Mesothelial cell of epicardium (in vitro differentiated cells): ENCODE measurements at regions not wholly inside any gene's neighbourhood (a gene's known extent, or its start where the extent isn't known, plus 50 kb on each side); places are given as distances from the start of the nearest gene placed in this dataset.

Experiments used
- DNase-seq, 2 experiments: peaks; one replicate each; pipeline ENCODE4 v3.0.0; 2021; ENCODE audit warnings: low spot score in 2 of 2; ENCODE audit not compliant: unreplicated experiment in 2 of 2
- H3K27ac Mint-ChIP-seq: 2 replicates; pipeline ENCODE4 v1.8.0; 2021; ENCODE audit warnings: mixed read lengths
- H3K27me3 Mint-ChIP-seq: 2 replicates; pipeline ENCODE4 v1.8.0; 2021; ENCODE audit warnings: low read depth, mixed read lengths
- H3K36me3 Mint-ChIP-seq: 2 replicates; pipeline ENCODE4 v1.8.0; 2021; ENCODE audit warnings: mixed read lengths
- H3K4me1 Mint-ChIP-seq: 2 replicates; pipeline ENCODE4 v1.8.0; 2021; ENCODE audit warnings: mixed read lengths
- H3K4me3 Mint-ChIP-seq: 2 replicates; pipeline ENCODE4 v1.8.0; 2021; ENCODE audit warnings: mild to moderate bottlenecking, moderate library complexity, mixed read lengths
- H3K9me3 Mint-ChIP-seq: 2 replicates; pipeline ENCODE4 v1.8.0; 2021; ENCODE audit warnings: mixed read lengths
- TF ChIP-seq, protein P1 (sequence below): fragments of 200-600 bp; sonication (generic); IDR thresholded peaks from one replicate; pipeline ENCODE4 v1.5.0; 2021; ENCODE audit warnings: antibody characterized with exemption; ENCODE audit not compliant: unreplicated experiment

DNA sequence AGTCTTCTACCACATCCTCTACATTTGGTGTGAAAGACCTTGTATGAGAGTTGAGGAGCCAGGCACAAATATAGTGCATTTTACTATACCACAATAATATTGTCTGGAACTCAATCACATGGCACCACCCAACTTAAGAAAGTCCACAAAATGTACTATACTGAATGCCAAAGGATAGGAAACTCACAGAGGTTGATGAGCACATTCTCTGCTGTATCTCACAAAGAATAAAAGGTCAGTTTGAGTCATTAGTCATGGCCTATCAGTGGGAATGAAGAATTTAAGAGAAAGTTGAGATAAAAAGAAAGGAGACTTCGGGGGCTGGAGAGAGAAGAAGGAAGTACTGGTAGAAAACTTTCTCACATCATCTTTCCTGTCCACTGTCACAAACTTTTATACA, 134.3 kb downstream of the RDH14 start:
- H3K36me3 Mint-ChIP-seq = no peaks in the 10 kb centered on the region
- no peaks in the 10 kb centered on the region for H3K9me3 Mint-ChIP-seq
- H3K4me3 Mint-ChIP-seq = no peak overlapping the region
- H3K27me3 Mint-ChIP-seq = no peaks in the 10 kb centered on the region
- TF ChIP-seq, protein P1, sequence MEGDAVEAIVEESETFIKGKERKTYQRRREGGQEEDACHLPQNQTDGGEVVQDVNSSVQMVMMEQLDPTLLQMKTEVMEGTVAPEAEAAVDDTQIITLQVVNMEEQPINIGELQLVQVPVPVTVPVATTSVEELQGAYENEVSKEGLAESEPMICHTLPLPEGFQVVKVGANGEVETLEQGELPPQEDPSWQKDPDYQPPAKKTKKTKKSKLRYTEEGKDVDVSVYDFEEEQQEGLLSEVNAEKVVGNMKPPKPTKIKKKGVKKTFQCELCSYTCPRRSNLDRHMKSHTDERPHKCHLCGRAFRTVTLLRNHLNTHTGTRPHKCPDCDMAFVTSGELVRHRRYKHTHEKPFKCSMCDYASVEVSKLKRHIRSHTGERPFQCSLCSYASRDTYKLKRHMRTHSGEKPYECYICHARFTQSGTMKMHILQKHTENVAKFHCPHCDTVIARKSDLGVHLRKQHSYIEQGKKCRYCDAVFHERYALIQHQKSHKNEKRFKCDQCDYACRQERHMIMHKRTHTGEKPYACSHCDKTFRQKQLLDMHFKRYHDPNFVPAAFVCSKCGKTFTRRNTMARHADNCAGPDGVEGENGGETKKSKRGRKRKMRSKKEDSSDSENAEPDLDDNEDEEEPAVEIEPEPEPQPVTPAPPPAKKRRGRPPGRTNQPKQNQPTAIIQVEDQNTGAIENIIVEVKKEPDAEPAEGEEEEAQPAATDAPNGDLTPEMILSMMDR = no peak
- no peak overlapping the region for H3K27ac Mint-ChIP-seq
- H3K4me1 Mint-ChIP-seq = no peaks in the 10 kb centered on the region
- DNase-seq = no peak

DNA sequence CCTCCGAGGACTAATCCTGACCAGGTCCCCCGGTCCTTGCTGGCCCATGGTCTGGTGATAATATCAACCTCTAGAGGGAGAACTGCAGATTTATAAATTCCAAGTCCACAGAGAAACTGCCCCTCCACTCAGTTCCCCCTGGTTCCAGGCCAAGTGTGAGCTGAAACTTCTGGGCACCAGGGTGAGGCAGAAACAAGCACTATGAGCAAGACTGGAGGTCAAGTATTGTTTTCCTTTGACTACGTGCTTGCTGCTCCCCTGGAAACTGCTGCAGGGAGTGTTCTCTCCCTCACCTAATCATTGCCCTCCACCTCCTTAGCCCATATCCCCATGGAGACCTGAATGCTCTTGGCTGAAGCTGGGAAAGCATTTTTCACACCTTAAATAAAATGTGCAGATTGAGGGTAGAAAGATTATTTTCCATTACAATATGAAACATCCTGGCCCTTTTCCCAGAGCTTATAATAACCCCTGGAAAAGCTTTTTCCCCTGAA, 135.2 kb downstream of the RDH14 start:
- TF ChIP-seq, protein P1 = no peak
- Mint-ChIP-seq H3K4me1 (no peaks in the 10 kb centered on the region), H3K9me3 (no peaks in the 10 kb centered on the region), H3K27ac (no peak overlapping the region), H3K27me3 (no peaks in the 10 kb centered on the region), H3K36me3 (no peaks in the 10 kb centered on the region), H3K4me3 (no peak overlapping the region)
- DNase-seq = no peak

- Mint-ChIP-seq H3K36me3 (no peaks in the 10 kb centered on the region), H3K27ac (no peak overlapping the region), H3K9me3 (no peaks in the 10 kb centered on the region), H3K4me3 (no peak overlapping the region), H3K4me1 (no peaks in the 10 kb centered on the region), H3K27me3 (no peaks in the 10 kb centered on the region)
- DNase-seq = no peak
- TF ChIP-seq, protein P1 = no peak
These were observed 136.8 kb downstream of the RDH14 start for GRCh38 chr2:18423636-18424035.

- no peaks in the 10 kb centered on the region for H3K36me3 Mint-ChIP-seq
- TF ChIP-seq, protein P1 = no peak
- no peak overlapping the region for H3K4me3 Mint-ChIP-seq
- H3K27me3 Mint-ChIP-seq = no peaks in the 10 kb centered on the region
- H3K9me3 Mint-ChIP-seq = no peaks in the 10 kb centered on the region
- DNase-seq = no peak
- no peak overlapping the region for H3K27ac Mint-ChIP-seq
- no peaks in the 10 kb centered on the region for H3K4me1 Mint-ChIP-seq
These were observed 137.9 kb downstream of the RDH14 start for GRCh38 chr2:18422432-18423165.

DNA sequence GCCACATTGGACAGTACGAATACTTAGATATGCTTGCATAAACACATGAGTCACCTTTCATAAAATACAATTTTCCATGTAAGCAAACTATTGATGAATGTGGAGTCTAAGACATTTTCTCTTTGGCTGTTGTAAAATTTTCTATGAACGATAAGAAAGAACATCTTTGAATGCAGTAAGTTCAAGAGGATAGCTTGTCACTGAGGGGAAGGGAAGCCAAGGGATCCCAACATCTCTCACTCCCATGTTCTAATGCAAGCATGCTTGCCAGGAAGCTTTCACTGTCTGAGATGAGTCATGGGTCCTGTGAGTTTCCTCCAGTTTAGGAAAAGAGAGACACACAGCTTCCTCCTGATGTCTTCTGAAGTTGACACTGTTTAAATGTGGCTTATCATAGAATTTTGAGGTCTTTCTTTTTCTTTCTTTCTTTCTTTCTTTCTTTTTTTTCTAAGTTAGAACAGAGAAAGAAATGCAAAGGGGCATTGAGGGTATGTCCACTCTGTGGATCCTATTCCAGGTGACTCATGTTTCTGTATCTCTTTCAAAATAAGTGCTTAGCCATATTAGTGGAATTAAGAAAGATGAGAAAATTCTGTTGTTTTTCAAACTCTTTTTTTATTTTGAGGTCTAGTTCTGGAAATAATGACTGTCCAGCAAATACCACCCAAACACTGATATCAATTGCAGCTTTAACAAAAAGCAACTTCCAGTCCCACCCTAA, 146.6 kb downstream of the RDH14 start:
- no peak for DNase-seq
- Mint-ChIP-seq H3K4me3 (no peak overlapping the region), H3K27me3 (no peaks in the 10 kb centered on the region), H3K36me3 (no peaks in the 10 kb centered on the region), H3K9me3 (no peaks in the 10 kb centered on the region), H3K27ac (no peak overlapping the region), H3K4me1 (no peaks in the 10 kb centered on the region)
- TF ChIP-seq, protein P1 = no peak
